Right lobe of liver (tissue), 4 donors: ENCODE measurements at regions not wholly inside any gene's neighbourhood (a gene's known extent, or its start where the extent isn't known, plus 50 kb on each side); places are given as distances from the start of the nearest gene placed in this dataset.

ENCODE experiments used
- POLR2A ChIP-seq: fragments of 450-650 bp; IDR thresholded peaks from one replicate; pipeline ENCODE4 v1.6.1; 2017; ENCODE audit warnings: antibody characterized with exemption, mild to moderate bottlenecking
- TF ChIP-seq, protein P1 (sequence below), 4 donors: fragments of 200-600 bp in 3 of 4; fragments of 450-650 bp in 1 of 4; IDR thresholded peaks; one replicate each; pipeline versions ENCODE4 v1.5.1 to v1.8.0; 2016 to 2022; ENCODE audit warnings: antibody characterized with exemption in 4 of 4, mild to moderate bottlenecking in 2 of 4
- donor health status: DM: no; HTN: no; CAD: no.
- donor health status: DM: no; HTN: no; CAD: no.
- donor health status: DM: no; HTN: yes; CAD: no.

GRCh38 chr5:25694801-25695200, 1050.0 kb upstream of the CDH10 start:
- TF ChIP-seq POLR2A: no peak
- TF ChIP-seq, protein P1, sequence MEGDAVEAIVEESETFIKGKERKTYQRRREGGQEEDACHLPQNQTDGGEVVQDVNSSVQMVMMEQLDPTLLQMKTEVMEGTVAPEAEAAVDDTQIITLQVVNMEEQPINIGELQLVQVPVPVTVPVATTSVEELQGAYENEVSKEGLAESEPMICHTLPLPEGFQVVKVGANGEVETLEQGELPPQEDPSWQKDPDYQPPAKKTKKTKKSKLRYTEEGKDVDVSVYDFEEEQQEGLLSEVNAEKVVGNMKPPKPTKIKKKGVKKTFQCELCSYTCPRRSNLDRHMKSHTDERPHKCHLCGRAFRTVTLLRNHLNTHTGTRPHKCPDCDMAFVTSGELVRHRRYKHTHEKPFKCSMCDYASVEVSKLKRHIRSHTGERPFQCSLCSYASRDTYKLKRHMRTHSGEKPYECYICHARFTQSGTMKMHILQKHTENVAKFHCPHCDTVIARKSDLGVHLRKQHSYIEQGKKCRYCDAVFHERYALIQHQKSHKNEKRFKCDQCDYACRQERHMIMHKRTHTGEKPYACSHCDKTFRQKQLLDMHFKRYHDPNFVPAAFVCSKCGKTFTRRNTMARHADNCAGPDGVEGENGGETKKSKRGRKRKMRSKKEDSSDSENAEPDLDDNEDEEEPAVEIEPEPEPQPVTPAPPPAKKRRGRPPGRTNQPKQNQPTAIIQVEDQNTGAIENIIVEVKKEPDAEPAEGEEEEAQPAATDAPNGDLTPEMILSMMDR (IDR thresholded peaks at IDR 0.05): no peak
